MM.1S (cell line): ENCODE measurements at regions not wholly inside any gene's neighbourhood (a gene's known extent, or its start where the extent isn't known, plus 50 kb on each side); places are given as distances from the start of the nearest gene placed in this dataset.

ENCODE experiments used
- DNase-seq: peaks from one replicate; pipeline ENCODE4 v3.0.0-alpha.2; 2015
- H2AFZ ChIP-seq: fragments of 300-600 bp; sonication (generic); 2 replicates; pipeline ENCODE4 v1.6.0; 2016; ENCODE audit warnings: antibody characterized with exemption, low read length
- H3F3A ChIP-seq: fragments of 300-600 bp; sonication (generic); 2 replicates; pipeline ENCODE4 v1.6.1; 2016; ENCODE audit warnings: mild to moderate bottlenecking, antibody characterized with exemption, low read length, moderate library complexity, mixed read lengths; ENCODE audit not compliant: insufficient read depth
- H3K27ac ChIP-seq: fragments of 300-600 bp; sonication (generic); 2 replicates; pipeline ENCODE4 v1.5.1; 2016; ENCODE audit warnings: mild to moderate bottlenecking, low read length
- H3K27me3 ChIP-seq: fragments of 300-600 bp; sonication (generic); replicated peaks from 2 replicates; pipeline ENCODE4 v1.6.0; 2016; ENCODE audit warnings: low read length; ENCODE audit not compliant: insufficient read depth
- H3K36me3 ChIP-seq: fragments of 300-600 bp; sonication (generic); replicated peaks from 2 replicates; pipeline ENCODE4 v1.6.1; 2016; ENCODE audit warnings: mild to moderate bottlenecking, low read length, mixed read lengths; ENCODE audit not compliant: insufficient read depth
- H3K4me1 ChIP-seq: fragments of 300-600 bp; sonication (generic); 2 replicates; pipeline ENCODE4 v1.6.1; 2016; ENCODE audit warnings: low read length, mixed read lengths
- H3K4me2 ChIP-seq: fragments of 300-600 bp; sonication (generic); 2 replicates; pipeline ENCODE4 v1.6.0; 2016; ENCODE audit warnings: low read depth, low read length
- H3K4me3 ChIP-seq: fragments of 300-600 bp; sonication (generic); 2 replicates; pipeline ENCODE4 v1.5.1; 2016; ENCODE audit warnings: low read length, mixed read lengths
- H3K79me2 ChIP-seq: fragments of 300-600 bp; sonication (generic); 2 replicates; pipeline ENCODE4 v1.6.1; 2016; ENCODE audit warnings: mixed run types, low read length, mixed read lengths
- H3K9ac ChIP-seq: fragments of 300-600 bp; sonication (generic); 2 replicates; pipeline ENCODE4 v1.6.1; 2016; ENCODE audit warnings: low read length, mixed read lengths
- H3K9me2 ChIP-seq: fragments of 300-600 bp; sonication (generic); replicated peaks from 2 replicates; pipeline ENCODE4 v1.6.1; 2016; ENCODE audit warnings: mild to moderate bottlenecking, low read length, mixed read lengths; ENCODE audit not compliant: insufficient read depth
- H3K9me3 ChIP-seq: fragments of 300-600 bp; sonication (generic); replicated peaks from 2 replicates; pipeline ENCODE4 v1.6.1; 2016; ENCODE audit warnings: mild to moderate bottlenecking, low read length, mixed read lengths; ENCODE audit not compliant: insufficient read depth
- H4K20me1 ChIP-seq: fragments of 300-600 bp; sonication (generic); 2 replicates; pipeline ENCODE4 v1.6.1; 2016; ENCODE audit warnings: mild to moderate bottlenecking, low read length, moderate library complexity, mixed read lengths; ENCODE audit not compliant: insufficient read depth
- EZH2 ChIP-seq: fragments of 300-600 bp; sonication (generic); optimal IDR thresholded peaks from 2 replicates; pipeline ENCODE3; 2017; ENCODE audit warnings: low read depth, mild to moderate bottlenecking, antibody characterized with exemption, low read length, mixed read lengths
- EZH2phosphoT487 ChIP-seq: fragments of 300-600 bp; sonication (generic); IDR thresholded peaks from 2 replicates; pipeline ENCODE4 v1.6.1; 2018; ENCODE audit warnings: antibody characterized with exemption, low read length
- TF ChIP-seq, protein P1 (sequence below): fragments of 300-600 bp; sonication (generic); IDR thresholded peaks from 2 replicates; pipeline ENCODE4 v1.5.1; 2016; ENCODE audit warnings: antibody characterized with exemption, low read length, mixed read lengths

DNA sequence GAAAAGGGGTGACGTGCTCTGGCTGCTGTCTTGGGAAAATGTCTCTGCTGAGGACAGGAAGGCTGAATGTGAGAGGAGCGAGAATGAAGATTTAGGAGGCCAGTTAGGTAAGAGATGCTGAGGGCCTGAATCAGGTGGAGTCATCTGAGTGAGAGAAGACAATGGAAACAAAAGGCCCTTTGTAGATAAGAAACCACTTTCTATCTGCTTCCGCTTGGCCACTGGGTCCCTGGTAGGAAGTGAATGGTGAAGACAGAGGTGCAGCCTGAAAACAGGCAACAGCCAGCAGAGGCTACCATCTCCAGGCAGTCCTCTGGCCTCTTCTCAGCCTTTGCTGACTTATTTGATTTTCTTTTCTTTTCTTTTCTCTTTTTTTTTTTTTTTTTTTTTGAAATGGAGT, 374.0 kb upstream of the SLC14A2 start:
- H3K4me1 ChIP-seq, result no peaks in the 10 kb centered on the region
- no peaks in the 10 kb centered on the region for H3F3A ChIP-seq
- H3K27ac ChIP-seq, result no peak overlapping the region
- no peak overlapping the region for H3K4me2 ChIP-seq
- H3K79me2 ChIP-seq, result no peaks in the 10 kb centered on the region
- no peak overlapping the region for H2AFZ ChIP-seq
- no peaks in the 10 kb centered on the region for H3K9me2 ChIP-seq
- no peaks in the 10 kb centered on the region for H3K27me3 ChIP-seq
- H3K9ac ChIP-seq, result no peak overlapping the region
- no peaks in the 10 kb centered on the region for H3K36me3 ChIP-seq
- no peak overlapping the region for H3K4me3 ChIP-seq
- no peaks in the 10 kb centered on the region for H3K9me3 ChIP-seq
- no peak for DNase-seq
- no peak for TF ChIP-seq EZH2phosphoT487
- no peaks in the 10 kb centered on the region for H4K20me1 ChIP-seq

DNA sequence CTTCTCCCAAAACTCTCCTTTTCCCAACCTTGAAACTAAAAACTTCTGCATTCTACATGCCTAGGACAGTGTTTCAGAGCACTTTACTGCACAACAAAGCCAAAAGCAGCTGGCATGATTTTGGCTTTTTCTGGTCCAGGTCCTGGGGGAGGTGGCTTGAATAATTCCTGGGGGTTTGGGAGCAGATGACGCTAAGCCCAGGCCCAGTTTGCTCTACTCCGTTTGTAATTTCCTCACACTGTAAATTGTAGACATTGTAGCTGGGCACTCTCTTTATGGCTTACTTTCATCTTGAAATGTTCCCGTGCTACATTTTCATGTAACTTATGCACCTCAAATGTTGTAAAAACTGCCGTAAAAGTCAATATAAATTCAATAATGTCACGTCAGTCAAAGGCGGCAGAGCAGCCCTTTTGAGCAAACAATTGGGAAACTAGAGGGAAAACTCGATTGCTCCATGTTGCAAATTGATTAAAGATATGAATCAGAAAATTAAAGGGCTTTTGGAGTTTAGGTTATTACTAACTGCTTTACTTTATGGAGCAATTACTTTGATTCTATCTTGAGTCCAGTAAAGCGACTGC, 373.2 kb upstream of the SLC14A2 start:
- Histone ChIP-seq H3K36me3 (no peaks in the 10 kb centered on the region), H3K4me2 (no peak overlapping the region)
- DNase-seq, result no peak

DNA sequence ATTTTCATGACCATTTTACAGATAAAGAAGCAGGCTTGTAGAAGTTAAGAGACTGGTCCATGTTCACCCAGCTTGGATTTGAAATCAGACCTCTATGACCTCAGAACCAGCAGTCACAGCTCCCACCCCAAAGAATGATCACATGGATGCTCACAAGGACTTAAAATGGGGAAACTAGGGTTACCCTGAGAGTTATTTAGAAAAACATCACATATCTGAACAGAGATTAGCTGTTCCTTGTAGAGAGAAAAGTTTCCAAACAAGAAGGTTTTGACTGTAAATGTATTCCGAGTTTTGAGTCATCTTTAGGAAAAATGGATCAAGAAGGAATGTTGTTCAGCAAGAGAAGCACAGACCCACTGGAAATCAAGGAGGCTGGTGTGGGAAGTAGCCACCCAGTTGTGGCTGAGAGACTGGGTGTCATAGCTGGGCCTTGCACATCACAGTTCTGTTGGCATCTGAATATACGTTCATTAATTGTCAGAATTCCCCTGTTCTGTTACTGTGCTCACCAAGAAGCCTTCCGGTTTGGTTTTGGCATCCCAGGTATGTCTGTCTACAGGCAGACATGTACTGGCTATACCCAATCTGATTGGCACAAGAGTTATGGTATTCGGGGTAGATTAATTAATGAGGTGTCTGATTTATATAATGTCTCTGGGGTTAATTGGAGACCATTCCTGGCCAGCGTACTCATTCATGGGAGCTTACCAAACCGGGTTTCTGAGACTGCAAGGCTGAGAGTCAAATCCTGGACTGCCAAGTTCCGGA, 371.8 kb upstream of the SLC14A2 start:
- TF ChIP-seq EZH2 (no peak), EZH2phosphoT487 (no peak)
- TF ChIP-seq, protein P1, sequence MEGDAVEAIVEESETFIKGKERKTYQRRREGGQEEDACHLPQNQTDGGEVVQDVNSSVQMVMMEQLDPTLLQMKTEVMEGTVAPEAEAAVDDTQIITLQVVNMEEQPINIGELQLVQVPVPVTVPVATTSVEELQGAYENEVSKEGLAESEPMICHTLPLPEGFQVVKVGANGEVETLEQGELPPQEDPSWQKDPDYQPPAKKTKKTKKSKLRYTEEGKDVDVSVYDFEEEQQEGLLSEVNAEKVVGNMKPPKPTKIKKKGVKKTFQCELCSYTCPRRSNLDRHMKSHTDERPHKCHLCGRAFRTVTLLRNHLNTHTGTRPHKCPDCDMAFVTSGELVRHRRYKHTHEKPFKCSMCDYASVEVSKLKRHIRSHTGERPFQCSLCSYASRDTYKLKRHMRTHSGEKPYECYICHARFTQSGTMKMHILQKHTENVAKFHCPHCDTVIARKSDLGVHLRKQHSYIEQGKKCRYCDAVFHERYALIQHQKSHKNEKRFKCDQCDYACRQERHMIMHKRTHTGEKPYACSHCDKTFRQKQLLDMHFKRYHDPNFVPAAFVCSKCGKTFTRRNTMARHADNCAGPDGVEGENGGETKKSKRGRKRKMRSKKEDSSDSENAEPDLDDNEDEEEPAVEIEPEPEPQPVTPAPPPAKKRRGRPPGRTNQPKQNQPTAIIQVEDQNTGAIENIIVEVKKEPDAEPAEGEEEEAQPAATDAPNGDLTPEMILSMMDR, result no peak
- Histone ChIP-seq H3K4me2 (no peak overlapping the region), H2AFZ (no peak overlapping the region), H3K4me1 (no peaks in the 10 kb centered on the region), H3K4me3 (no peak overlapping the region), H4K20me1 (no peaks in the 10 kb centered on the region), H3K9me3 (no peaks in the 10 kb centered on the region), H3K27ac (no peak overlapping the region), H3K9ac (no peak overlapping the region), H3K36me3 (no peaks in the 10 kb centered on the region), H3F3A (no peaks in the 10 kb centered on the region), H3K9me2 (no peaks in the 10 kb centered on the region), H3K27me3 (no peaks in the 10 kb centered on the region), H3K79me2 (no peaks in the 10 kb centered on the region)
- DNase-seq, result no peak

More for the DNA sequence above, 373.2 kb upstream of the SLC14A2 start:
- H3K9me2 ChIP-seq, result no peaks in the 10 kb centered on the region
- no peak overlapping the region for H3K9ac ChIP-seq
- H3F3A ChIP-seq, result no peaks in the 10 kb centered on the region
- no peaks in the 10 kb centered on the region for H4K20me1 ChIP-seq
- H3K27ac ChIP-seq, result no peak overlapping the region
- no peaks in the 10 kb centered on the region for H3K27me3 ChIP-seq
- H3K4me1 ChIP-seq, result no peaks in the 10 kb centered on the region
- no peaks in the 10 kb centered on the region for H3K9me3 ChIP-seq
- no peak overlapping the region for H3K4me3 ChIP-seq
- no peaks in the 10 kb centered on the region for H3K79me2 ChIP-seq
- H2AFZ ChIP-seq, result no peak overlapping the region
- TF ChIP-seq EZH2phosphoT487, result no peak
- TF ChIP-seq EZH2, result no peak
- TF ChIP-seq, protein P1, result no peak

DNA sequence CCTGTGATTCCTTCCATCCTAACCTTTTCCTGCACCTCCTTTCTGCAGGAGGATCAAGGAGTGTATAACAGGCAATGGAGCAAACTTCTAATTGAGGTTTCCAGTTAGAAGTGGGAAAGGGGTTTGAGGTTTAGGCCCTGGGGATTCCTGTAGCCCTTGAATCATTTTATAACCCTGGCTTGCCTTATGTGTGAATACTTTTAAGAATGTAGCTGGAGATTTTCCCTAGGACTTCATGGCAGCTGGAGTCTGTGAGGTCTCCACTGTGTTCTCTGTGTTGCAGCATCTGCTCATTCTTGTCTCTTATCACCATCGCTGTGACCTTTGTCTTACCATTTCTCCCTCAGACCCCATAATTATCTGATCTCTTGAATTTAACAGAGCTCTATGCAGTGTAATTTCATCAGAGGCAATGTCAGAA, 370.2 kb upstream of the SLC14A2 start:
- Histone ChIP-seq H3K27me3 (no peaks in the 10 kb centered on the region), H3K9ac (no peak overlapping the region), H3K4me1 (no peaks in the 10 kb centered on the region), H4K20me1 (no peaks in the 10 kb centered on the region), H3K79me2 (no peaks in the 10 kb centered on the region), H2AFZ (no peak overlapping the region), H3F3A (no peaks in the 10 kb centered on the region), H3K27ac (no peak overlapping the region), H3K4me2 (no peak overlapping the region), H3K36me3 (no peaks in the 10 kb centered on the region), H3K4me3 (no peak overlapping the region), H3K9me2 (no peaks in the 10 kb centered on the region), H3K9me3 (no peaks in the 10 kb centered on the region)
- DNase-seq, result no peak
- TF ChIP-seq EZH2 (no peak), EZH2phosphoT487 (no peak)
- TF ChIP-seq, protein P1, result no peak
